OCI-LY7 (cell line): ENCODE measurements at regions not wholly inside any gene's neighbourhood (a gene's known extent, or its start where the extent isn't known, plus 50 kb on each side); places are given as distances from the start of the nearest gene placed in this dataset.

Source experiments
- BruUV-seq: library from RNA; stranded (reverse); fragments of 400-500 nt; replicated peaks from 2 replicates; lab custom pipeline; 2021; lab: Mats Ljungman, UMichigan
- CTCF ChIA-PET: fragments of 300-600 bp; sonication (Branson Sonifier 250); formaldehyde crosslinking; loops from one replicate; lab custom pipeline; 2022; ENCODE audit warnings: antibody characterized with exemption; ENCODE audit not compliant: unreplicated experiment; lab: Charles Lee
- POLR2A ChIA-PET: fragments of 300-600 bp; sonication (Branson Sonifier 250); formaldehyde crosslinking; loops from one replicate; lab custom pipeline; 2022; ENCODE audit warnings: antibody characterized with exemption; lab: Charles Lee
- DNase-seq: peaks from one replicate; pipeline ENCODE4 v3.0.0-alpha.2; 2015; ENCODE audit warnings: low spot score
- H2AFZ ChIP-seq: fragments of 200-600 bp; sonication (generic), shearing (Covaris generic); 2 replicates; pipeline ENCODE4 v1.6.1; 2014; ENCODE audit warnings: mild to moderate bottlenecking, antibody characterized with exemption, low read length, moderate library complexity
- H3K27ac ChIP-seq: fragments of 200-600 bp; sonication (generic); 2 replicates; pipeline ENCODE4 v1.5.1; 2014; ENCODE audit warnings: mixed run types, low read depth, mild to moderate bottlenecking, moderate library complexity, low read length, inconsistent platforms; ENCODE audit not compliant: poor library complexity, severe bottlenecking
- H3K36me3 ChIP-seq: fragments of 200-600 bp; sonication (generic); 2 replicates; pipeline ENCODE4 v1.6.1; 2014; ENCODE audit warnings: mild to moderate bottlenecking, antibody characterized with exemption, low read length, moderate library complexity, mixed read lengths; ENCODE audit not compliant: insufficient read depth
- H3K4me1 ChIP-seq: fragments of 200-600 bp; sonication (generic); 2 replicates; pipeline ENCODE4 v1.5.1; 2014; ENCODE audit warnings: mild to moderate bottlenecking, low read length; ENCODE audit not compliant: insufficient read depth, poor library complexity, severe bottlenecking
- H3K4me2 ChIP-seq: fragments of 200-600 bp; sonication (generic); 2 replicates; pipeline ENCODE4 v1.6.1; 2014; ENCODE audit warnings: mild to moderate bottlenecking, low read length
- H3K4me3 ChIP-seq: fragments of 200-600 bp; sonication (generic); 2 replicates; pipeline ENCODE4 v1.5.1; 2014; ENCODE audit warnings: mild to moderate bottlenecking, low read depth, low read length; ENCODE audit not compliant: poor library complexity, severe bottlenecking
- H3K79me2 ChIP-seq: fragments of 200-600 bp; sonication (generic); 2 replicates; pipeline ENCODE4 v1.6.1; 2016; ENCODE audit warnings: low read depth, mild to moderate bottlenecking, low read length, moderate library complexity, mixed read lengths; ENCODE audit not compliant: insufficient read depth
- H3K9me2 ChIP-seq: fragments of 200-600 bp; sonication (generic); 2 replicates; pipeline ENCODE4 v1.6.1; 2016; ENCODE audit warnings: mild to moderate bottlenecking, low read length, mixed read lengths; ENCODE audit not compliant: insufficient read depth
- H3K9me3 ChIP-seq: fragments of 200-600 bp; sonication (generic); 2 replicates; pipeline ENCODE4 v1.6.1; 2014; ENCODE audit warnings: mild to moderate bottlenecking, mixed run types, low read length, mixed read lengths
- H4K20me1 ChIP-seq: fragments of 200-600 bp; sonication (generic); 2 replicates; pipeline ENCODE4 v1.6.1; 2014; ENCODE audit warnings: mild to moderate bottlenecking, antibody characterized with exemption, low read length, moderate library complexity, mixed read lengths; ENCODE audit not compliant: insufficient read depth
- CTCF ChIP-seq: fragments of 200-600 bp; sonication (generic); conservative IDR thresholded peaks from 2 replicates; pipeline ENCODE4 v1.5.1; 2014; ENCODE audit warnings: mild to moderate bottlenecking, antibody characterized with exemption, low read length, moderate library complexity, mixed read lengths
- EZH2phosphoT487 ChIP-seq: fragments of 200-600 bp; sonication (generic); IDR thresholded peaks from 2 replicates; pipeline ENCODE4 v1.6.1; 2018; ENCODE audit warnings: low read depth, borderline replicate concordance, mild to moderate bottlenecking, mixed run types, antibody characterized with exemption, low read length, moderate library complexity, mixed read lengths
- intact Hi-C: fragments of 100-400 bp; cut with micrococcal nuclease; formaldehyde crosslinking; loops from one replicate; pipeline ENCODE4 v1.10.0; 2022; ENCODE audit not compliant: unreplicated experiment

GRCh38 chr9:71479621-71480020 is 288.7 kb downstream of the CEMIP2 start:
- Histone ChIP-seq H3K9me3 (no peaks in the 10 kb centered on the region), H2AFZ (no peak overlapping the region), H3K36me3 (no peaks in the 10 kb centered on the region), H3K9me2 (no peaks in the 10 kb centered on the region), H3K79me2 (no peaks in the 10 kb centered on the region), H4K20me1 (no peaks in the 10 kb centered on the region), H3K4me1 (no peaks in the 10 kb centered on the region), H3K4me2 (no peak overlapping the region), H3K27ac (no peak overlapping the region), H3K4me3 (no peak overlapping the region)
- POLR2A ChIA-PET, result interaction anchor here (0.7 to 1.4 kb wide), 5 partner anchors 9 to 480 kb away, joined by 3 to 4 read pairs (median 3); no protein-coding TSS in a partner anchor
- intact Hi-C loops, result no loop called here
- CTCF ChIA-PET, result no interaction called here
- DNase-seq, result no peak
- no TSS peak for BruUV-seq
- TF ChIP-seq CTCF, result no peak
- TF ChIP-seq EZH2phosphoT487, result no peak

- H3K4me1 ChIP-seq, result no peaks in the 10 kb centered on the region
- BruUV-seq, result no TSS peak
- no peaks in the 10 kb centered on the region for H3K9me2 ChIP-seq
- no peaks in the 10 kb centered on the region for H3K9me3 ChIP-seq
- intact Hi-C loops, result no loop called here
- POLR2A ChIA-PET, result interaction anchor here (1.3 kb wide), 1 partner anchor 11 kb away, joined by 4 read pairs; no protein-coding TSS in a partner anchor
- no peaks in the 10 kb centered on the region for H3K36me3 ChIP-seq
- no peak overlapping the region for H3K27ac ChIP-seq
- TF ChIP-seq CTCF (no peak), EZH2phosphoT487 (no peak)
- no peak overlapping the region for H2AFZ ChIP-seq
- no peak overlapping the region for H3K4me3 ChIP-seq
- H3K79me2 ChIP-seq, result no peaks in the 10 kb centered on the region
- no peak for DNase-seq
- CTCF ChIA-PET, result no interaction called here
- no peaks in the 10 kb centered on the region for H4K20me1 ChIP-seq
- H3K4me2 ChIP-seq, result no peak overlapping the region
Measured at GRCh38 chr9:71472400-71472799, 295.9 kb downstream of the CEMIP2 start.

DNA sequence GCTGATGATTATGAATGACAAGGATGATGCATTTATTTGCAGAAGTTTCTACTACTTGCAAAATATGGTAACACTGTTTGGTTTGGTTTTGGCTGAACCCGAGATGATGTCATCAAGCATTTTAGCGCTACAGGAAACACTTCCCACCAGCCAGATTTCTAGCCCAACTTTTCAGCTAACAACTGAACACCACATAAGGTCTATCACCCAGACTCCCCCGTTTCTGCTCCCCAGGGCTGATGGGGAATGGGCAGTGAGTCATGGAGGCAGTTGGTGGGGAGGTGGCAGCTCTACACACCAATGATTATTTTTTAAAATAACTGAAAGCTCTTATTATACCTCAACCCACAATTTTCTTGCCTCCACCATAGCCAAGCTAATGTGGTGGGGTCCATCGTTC is 302.9 kb downstream of the CEMIP2 start:
- DNase-seq, result no peak
- H2AFZ ChIP-seq, result no peak overlapping the region
- H3K4me2 ChIP-seq, result no peak overlapping the region
- H3K9me2 ChIP-seq, result no peaks in the 10 kb centered on the region
- no TSS peak for BruUV-seq
- POLR2A ChIA-PET, result no interaction called here
- no peak overlapping the region for H3K27ac ChIP-seq
- H3K4me1 ChIP-seq, result no peaks in the 10 kb centered on the region
- H3K79me2 ChIP-seq, result no peaks in the 10 kb centered on the region
- CTCF ChIA-PET, result no interaction called here
- H3K36me3 ChIP-seq, result no peaks in the 10 kb centered on the region
- H4K20me1 ChIP-seq, result no peaks in the 10 kb centered on the region
- no peak overlapping the region for H3K4me3 ChIP-seq
- intact Hi-C loops, result no loop called here
- TF ChIP-seq CTCF, result no peak
- TF ChIP-seq EZH2phosphoT487, result no peak
- no peaks in the 10 kb centered on the region for H3K9me3 ChIP-seq
